Chondrocyte (in vitro differentiated cells): ENCODE measurements at regions not wholly inside any gene's neighbourhood (a gene's known extent, or its start where the extent isn't known, plus 50 kb on each side); places are given as distances from the start of the nearest gene placed in this dataset.

Source experiments
- DNase-seq: peaks from one replicate; pipeline ENCODE4 v3.0.0; 2021; ENCODE audit warnings: mixed read lengths, low spot score
- H3K27ac Mint-ChIP-seq: one replicate; pipeline ENCODE4 v1.8.0; 2021; ENCODE audit warnings: mild to moderate bottlenecking, moderate library complexity, mixed read lengths; ENCODE audit not compliant: unreplicated experiment
- H3K27me3 Mint-ChIP-seq: 2 replicates; pipeline ENCODE4 v1.8.0; 2021; ENCODE audit warnings: low read depth, mixed read lengths
- H3K36me3 Mint-ChIP-seq: 2 replicates; pipeline ENCODE4 v1.8.0; 2021; ENCODE audit warnings: low read depth, mixed read lengths
- H3K4me1 Mint-ChIP-seq: 2 replicates; pipeline ENCODE4 v1.8.0; 2021; ENCODE audit warnings: low read depth, mild to moderate bottlenecking, mixed read lengths
- H3K4me3 Mint-ChIP-seq: one replicate; pipeline ENCODE4 v1.8.0; 2021; ENCODE audit warnings: mild to moderate bottlenecking, moderate library complexity, mixed read lengths; ENCODE audit not compliant: unreplicated experiment
- H3K9me3 Mint-ChIP-seq: 2 replicates; pipeline ENCODE4 v1.8.0; 2021; ENCODE audit warnings: low read depth, mixed read lengths
- TF ChIP-seq, protein P1 (sequence below): fragments of 200-600 bp; sonication (generic); IDR thresholded peaks from 2 replicates; pipeline ENCODE4 v1.5.0; 2021; ENCODE audit warnings: antibody characterized with exemption, mild to moderate bottlenecking, moderate library complexity

DNA sequence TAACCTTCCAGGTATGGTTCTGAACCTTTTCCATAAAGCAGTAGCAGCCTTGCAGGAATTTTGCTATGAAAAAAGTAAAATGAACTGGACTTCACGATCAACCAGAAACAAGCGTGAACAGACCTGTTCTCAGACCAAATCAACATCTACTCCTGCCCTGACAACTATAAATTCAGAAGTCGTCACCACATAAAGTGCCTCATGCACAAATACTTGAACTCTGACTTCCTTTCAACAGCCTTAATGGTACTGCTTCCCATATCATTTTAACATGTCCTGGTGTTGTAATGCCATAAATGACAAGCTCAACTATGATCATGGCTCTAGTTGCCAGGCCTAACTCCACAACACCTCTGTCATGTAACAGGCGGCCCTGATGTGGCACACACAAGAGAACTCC is 262.4 kb downstream of the MTX2 start:
- H3K27me3 Mint-ChIP-seq: peaks cover 27% of the 10 kb centered on the region
- H3K9me3 Mint-ChIP-seq: no peaks in the 10 kb centered on the region
- no peak for DNase-seq
- no peaks in the 10 kb centered on the region for H3K36me3 Mint-ChIP-seq
- no peak overlapping the region for H3K4me3 Mint-ChIP-seq
- no peaks in the 10 kb centered on the region for H3K4me1 Mint-ChIP-seq
- H3K27ac Mint-ChIP-seq: no peak overlapping the region
- TF ChIP-seq, protein P1, sequence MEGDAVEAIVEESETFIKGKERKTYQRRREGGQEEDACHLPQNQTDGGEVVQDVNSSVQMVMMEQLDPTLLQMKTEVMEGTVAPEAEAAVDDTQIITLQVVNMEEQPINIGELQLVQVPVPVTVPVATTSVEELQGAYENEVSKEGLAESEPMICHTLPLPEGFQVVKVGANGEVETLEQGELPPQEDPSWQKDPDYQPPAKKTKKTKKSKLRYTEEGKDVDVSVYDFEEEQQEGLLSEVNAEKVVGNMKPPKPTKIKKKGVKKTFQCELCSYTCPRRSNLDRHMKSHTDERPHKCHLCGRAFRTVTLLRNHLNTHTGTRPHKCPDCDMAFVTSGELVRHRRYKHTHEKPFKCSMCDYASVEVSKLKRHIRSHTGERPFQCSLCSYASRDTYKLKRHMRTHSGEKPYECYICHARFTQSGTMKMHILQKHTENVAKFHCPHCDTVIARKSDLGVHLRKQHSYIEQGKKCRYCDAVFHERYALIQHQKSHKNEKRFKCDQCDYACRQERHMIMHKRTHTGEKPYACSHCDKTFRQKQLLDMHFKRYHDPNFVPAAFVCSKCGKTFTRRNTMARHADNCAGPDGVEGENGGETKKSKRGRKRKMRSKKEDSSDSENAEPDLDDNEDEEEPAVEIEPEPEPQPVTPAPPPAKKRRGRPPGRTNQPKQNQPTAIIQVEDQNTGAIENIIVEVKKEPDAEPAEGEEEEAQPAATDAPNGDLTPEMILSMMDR: no peak

DNA sequence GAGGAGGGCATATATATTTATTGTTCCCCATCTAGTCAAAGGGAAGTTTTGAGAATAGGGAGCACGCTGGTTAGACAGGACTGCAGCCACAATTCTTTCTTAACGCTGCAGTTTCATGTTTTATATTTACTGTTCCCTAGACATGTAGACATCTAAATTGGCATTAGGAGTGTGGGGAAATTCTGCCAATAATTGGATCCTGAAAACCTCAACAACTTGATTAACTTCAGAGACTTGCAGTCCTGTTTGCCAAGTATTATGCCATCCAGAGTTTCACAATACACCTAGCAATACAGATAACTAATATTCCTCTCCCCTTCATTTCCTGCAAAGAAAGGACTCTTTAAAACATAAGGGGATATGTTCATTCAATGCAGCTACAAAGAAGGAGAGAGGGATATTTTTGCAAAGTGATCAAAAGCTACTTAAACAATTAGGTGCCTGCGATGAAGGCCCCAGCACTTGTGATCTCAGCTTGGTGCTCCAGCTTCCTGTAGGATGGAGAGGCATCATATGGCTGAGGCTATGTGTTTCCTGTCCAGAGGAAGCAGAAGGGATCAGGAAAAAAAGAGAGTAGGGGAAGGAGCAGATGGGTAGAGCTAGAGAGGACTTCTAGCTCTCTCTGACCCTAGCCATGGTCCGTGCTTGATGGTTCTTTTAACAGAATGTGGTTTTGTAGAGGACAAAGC is 264.4 kb downstream of the MTX2 start:
- H3K9me3 Mint-ChIP-seq: no peaks in the 10 kb centered on the region
- no peaks in the 10 kb centered on the region for H3K36me3 Mint-ChIP-seq
- no peak overlapping the region for H3K27ac Mint-ChIP-seq
- no peak overlapping the region for H3K4me3 Mint-ChIP-seq
- peaks cover 31% of the 10 kb centered on the region for H3K27me3 Mint-ChIP-seq
- TF ChIP-seq, protein P1: no peak
- DNase-seq: no peak
- H3K4me1 Mint-ChIP-seq: no peaks in the 10 kb centered on the region

DNA sequence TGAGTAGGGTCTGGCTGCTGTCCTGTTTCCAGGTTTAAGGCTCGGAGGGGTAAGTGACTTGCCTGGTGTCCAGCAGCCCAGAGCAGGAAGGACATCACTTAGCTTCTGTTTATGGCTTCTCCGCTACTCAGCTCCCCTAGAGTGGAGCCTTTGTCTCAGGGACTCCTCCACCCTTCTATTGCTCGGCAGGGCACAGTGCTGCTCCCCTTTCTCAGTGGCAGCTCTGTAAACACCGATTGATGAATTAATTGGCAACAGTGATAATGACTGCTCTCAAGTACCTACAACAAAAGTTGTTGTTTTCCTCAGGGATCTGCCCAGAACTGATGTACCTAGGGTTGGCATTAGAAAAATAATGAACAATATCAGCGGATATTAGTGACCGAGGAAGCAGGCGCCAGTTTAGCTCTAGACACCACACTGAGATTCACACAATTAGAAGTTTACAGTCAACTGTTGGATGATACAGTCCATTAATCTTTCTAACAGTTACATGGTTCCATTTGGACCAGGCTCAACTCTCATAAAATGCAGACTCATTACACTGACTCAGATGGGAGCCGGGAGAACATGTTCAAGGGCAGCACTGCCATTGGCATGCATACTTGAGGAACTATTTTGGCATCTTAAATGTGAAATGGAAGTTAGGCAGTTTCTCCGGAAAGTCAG is 265.7 kb downstream of the MTX2 start:
- H3K27ac Mint-ChIP-seq: no peak overlapping the region

DNA sequence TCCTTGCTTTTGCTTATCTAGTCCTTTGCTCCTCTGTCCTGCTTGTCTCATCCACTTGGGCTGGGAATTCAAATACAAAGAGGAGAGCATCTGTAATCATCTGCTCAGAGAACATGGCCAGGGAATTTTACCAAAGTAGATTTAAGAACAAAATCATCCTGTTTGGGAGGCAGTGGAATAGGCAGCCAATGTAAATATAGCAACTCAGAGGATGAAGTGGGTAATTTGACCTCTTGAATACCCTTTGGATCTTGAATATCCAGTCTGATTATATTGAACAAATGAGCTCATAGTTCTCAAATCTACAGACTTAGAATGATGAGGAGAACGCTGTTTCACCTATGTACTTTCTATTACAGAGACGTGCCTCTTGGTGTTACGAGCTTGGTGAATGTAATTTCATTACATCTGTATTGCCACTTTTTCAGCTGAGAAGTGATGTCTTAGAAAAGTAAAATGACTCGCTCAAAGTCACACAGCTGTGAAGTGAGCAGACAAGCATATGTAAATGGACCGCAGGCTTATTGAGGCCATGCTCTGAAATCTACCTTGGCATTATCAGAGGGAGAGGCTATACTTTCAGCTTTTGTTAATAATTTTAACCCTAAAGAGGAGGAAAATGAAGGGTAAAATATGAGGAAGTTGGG is 266.3 kb downstream of the MTX2 start:
- no peaks in the 10 kb centered on the region for H3K4me1 Mint-ChIP-seq
- H3K4me3 Mint-ChIP-seq: no peak overlapping the region
- DNase-seq: no peak
- H3K27ac Mint-ChIP-seq: no peak overlapping the region
- TF ChIP-seq, protein P1: no peak
- no peaks in the 10 kb centered on the region for H3K36me3 Mint-ChIP-seq
- peaks cover 22% of the 10 kb centered on the region for H3K27me3 Mint-ChIP-seq
- H3K9me3 Mint-ChIP-seq: no peaks in the 10 kb centered on the region

More for the DNA sequence above, 265.7 kb downstream of the MTX2 start:
- H3K4me1 Mint-ChIP-seq: no peaks in the 10 kb centered on the region
- DNase-seq: no peak
- H3K36me3 Mint-ChIP-seq: no peaks in the 10 kb centered on the region
- H3K27me3 Mint-ChIP-seq: peaks cover 25% of the 10 kb centered on the region
- TF ChIP-seq, protein P1: no peak
- H3K9me3 Mint-ChIP-seq: no peaks in the 10 kb centered on the region
- H3K4me3 Mint-ChIP-seq: no peak overlapping the region

DNA sequence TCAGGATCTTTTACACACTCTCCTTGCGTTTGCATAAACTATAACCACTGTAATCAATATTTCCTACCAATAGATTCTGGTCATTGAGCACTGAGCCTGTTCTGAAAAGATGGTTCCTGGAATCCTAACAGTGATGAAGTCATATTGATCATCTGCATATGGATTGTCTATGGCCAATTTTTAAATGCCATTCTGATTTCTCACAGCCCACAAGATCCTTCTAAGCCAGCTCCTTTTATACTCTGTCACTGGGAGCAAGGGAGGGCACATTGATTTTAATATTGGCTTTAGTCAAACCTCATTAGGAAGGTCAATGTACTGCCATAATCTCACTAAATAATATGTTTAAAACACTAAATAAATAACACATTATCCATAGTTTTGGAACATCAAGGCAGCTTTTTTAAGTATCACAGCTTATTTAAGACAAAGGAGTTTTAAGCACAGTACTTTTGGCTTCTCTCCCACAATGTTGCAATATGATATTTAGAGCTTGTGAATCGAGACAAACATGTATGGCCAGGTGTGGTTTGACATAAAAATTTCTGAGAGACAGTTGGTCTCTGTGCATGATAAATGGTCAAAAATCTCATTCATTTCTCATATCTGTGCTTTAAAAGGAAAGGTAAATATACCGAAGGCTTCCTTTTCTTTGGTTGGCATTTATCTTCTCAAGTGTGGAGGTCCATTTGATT is 267.3 kb downstream of the MTX2 start:
- Mint-ChIP-seq H3K9me3 (no peaks in the 10 kb centered on the region), H3K4me3 (no peak overlapping the region), H3K27ac (no peak overlapping the region), H3K4me1 (no peaks in the 10 kb centered on the region), H3K36me3 (no peaks in the 10 kb centered on the region), H3K27me3 (peaks cover 20% of the 10 kb centered on the region)
- DNase-seq: no peak
- TF ChIP-seq, protein P1: no peak
